ENCODE measurements at regions not wholly inside any gene's neighbourhood (a gene's known extent, or its start where the extent isn't known, plus 50 kb on each side); places are given as distances from the start of the nearest gene placed in this dataset.

- TF ChIP-seq EP300 (IDR thresholded peaks at IDR 0.05) (no peak), POLR2A (IDR thresholded peaks at IDR 0.05; ENCODE audit: low read depth) (no peak)
Measured at GRCh38 chr10:61298194-61298593, 155.0 kb downstream of the TMEM26 start.
